Ascending aorta (tissue), 2 donors: ENCODE measurements at regions not wholly inside any gene's neighbourhood (a gene's known extent, or its start where the extent isn't known, plus 50 kb on each side); places are given as distances from the start of the nearest gene placed in this dataset.

Experiments
- DNase-seq, 2 donors: peaks; one replicate each; pipeline ENCODE4 v3.0.0-alpha.2; 2019; ENCODE audit warnings: low spot score in 2 of 2
- H3K27ac ChIP-seq, 2 donors: fragments of 200-600 bp; sonication (generic); one replicate each; pipeline ENCODE4 v1.5.1; 2016 to 2017; ENCODE audit warnings: mild to moderate bottlenecking in 1 of 2
- H3K27me3 ChIP-seq: fragments of 200-600 bp; sonication (generic); one replicate; pipeline ENCODE4 v1.5.1; 2017
- H3K36me3 ChIP-seq, 2 donors: fragments of 200-600 bp; sonication (generic); one replicate each; pipeline ENCODE4 v1.5.1; 2016
- H3K4me1 ChIP-seq, 2 donors: fragments of 200-600 bp; sonication (generic); one replicate each; pipeline ENCODE4 v1.5.1; 2016 to 2017; ENCODE audit warnings: mild to moderate bottlenecking in 1 of 2
- H3K4me3 ChIP-seq, 2 donors: fragments of 200-600 bp; sonication (generic); one replicate each; pipeline ENCODE4 v1.5.1; 2016 to 2017; ENCODE audit warnings: mild to moderate bottlenecking in 1 of 2
- H3K9me3 ChIP-seq, 2 donors: fragments of 200-600 bp; sonication (generic); one replicate each; pipeline ENCODE4 v1.5.1; 2016
- CTCF ChIP-seq, 3 experiments: fragments of 200-600 bp in 2 of 3; fragments of 450-650 bp in 1 of 3; sonication (generic) in 2 of 3; IDR thresholded peaks; one replicate each; pipeline ENCODE4 v1.5.1; 2016 to 2019; ENCODE audit warnings: antibody characterized with exemption in 3 of 3, mild to moderate bottlenecking in 1 of 3, moderate library complexity in 1 of 3
- intact Hi-C: fragments of 100-400 bp; cut with DNase I; formaldehyde crosslinking; loops from one replicate; pipeline ENCODE4 v1.15.1; 2023

GRCh38 chr4:133869486-133869885, 332.1 kb downstream of the PABPC4L start:
- H3K27me3 ChIP-seq, result no peaks in the 10 kb centered on the region
- no peaks in the 10 kb centered on the region for H3K36me3 ChIP-seq
- H3K4me1 ChIP-seq, result no peaks in the 10 kb centered on the region
- H3K27ac ChIP-seq, result no peak overlapping the region
- H3K9me3 ChIP-seq, result no peaks in the 10 kb centered on the region
- no peak for DNase-seq
- intact Hi-C loops, result no loop called here
- TF ChIP-seq CTCF (IDR thresholded peaks at IDR 0.05), result no peak
- H3K4me3 ChIP-seq, result no peak overlapping the region

- no peaks in the 10 kb centered on the region for H3K27me3 ChIP-seq
- H3K9me3 ChIP-seq, result no peaks in the 10 kb centered on the region
- no peaks in the 10 kb centered on the region for H3K4me1 ChIP-seq
- intact Hi-C loops, result no loop called here
- H3K36me3 ChIP-seq, result no peaks in the 10 kb centered on the region
- TF ChIP-seq CTCF (IDR thresholded peaks at IDR 0.05), result no peak
- H3K27ac ChIP-seq, result no peak overlapping the region
- no peak for DNase-seq
- H3K4me3 ChIP-seq, result no peak overlapping the region
These were observed 332.7 kb downstream of the PABPC4L start for GRCh38 chr4:133868856-133869255.

- intact Hi-C loops, result no loop called here
- no peaks in the 10 kb centered on the region for H3K36me3 ChIP-seq
- no peak overlapping the region for H3K27ac ChIP-seq
- no peak overlapping the region for H3K4me3 ChIP-seq
- H3K4me1 ChIP-seq, result no peaks in the 10 kb centered on the region
- DNase-seq, result no peak
- H3K9me3 ChIP-seq, result no peaks in the 10 kb centered on the region
- no peak for TF ChIP-seq CTCF (IDR thresholded peaks at IDR 0.05)
- no peaks in the 10 kb centered on the region for H3K27me3 ChIP-seq
These were observed 335.3 kb downstream of the PABPC4L start for GRCh38 chr4:133866328-133866699.

GRCh38 chr4:133865612-133866327, 335.8 kb downstream of the PABPC4L start:
- intact Hi-C loops, result no loop called here
- no peaks in the 10 kb centered on the region for H3K36me3 ChIP-seq
- no peaks in the 10 kb centered on the region for H3K9me3 ChIP-seq

GRCh38 chr4:133863153-133863552, 338.4 kb downstream of the PABPC4L start:
- no peak for DNase-seq
- no peaks in the 10 kb centered on the region for H3K9me3 ChIP-seq
- intact Hi-C loops, result no loop called here
- no peaks in the 10 kb centered on the region for H3K36me3 ChIP-seq
- no peak overlapping the region for H3K27ac ChIP-seq
- no peaks in the 10 kb centered on the region for H3K27me3 ChIP-seq
- H3K4me1 ChIP-seq, result no peaks in the 10 kb centered on the region
- H3K4me3 ChIP-seq, result no peak overlapping the region
- TF ChIP-seq CTCF (IDR thresholded peaks at IDR 0.05), result no peak

More at GRCh38 chr4:133865612-133866327, 335.8 kb downstream of the PABPC4L start:
- H3K4me3 ChIP-seq, result no peak overlapping the region
- no peaks in the 10 kb centered on the region for H3K27me3 ChIP-seq
- H3K27ac ChIP-seq, result no peak overlapping the region
- H3K4me1 ChIP-seq, result no peaks in the 10 kb centered on the region
- TF ChIP-seq CTCF (IDR thresholded peaks at IDR 0.05), result no peak
- DNase-seq, result no peak
